NCI-H345 treated with DMSO at 0.1 percent for 48 hours (cell line): ENCODE measurements at regions not wholly inside any gene's neighbourhood (a gene's known extent, or its start where the extent isn't known, plus 50 kb on each side); places are given as distances from the start of the nearest gene placed in this dataset.

Experiments used
- DNase-seq: peaks from one replicate; lab custom pipeline; 2025; ENCODE audit not compliant: unreplicated experiment; lab: John Stamatoyannopoulos, UW

- DNase-seq: no peak
Measured at GRCh38 chr1:168913711-168914463, 184.9 kb upstream of the DPT start.

DNA sequence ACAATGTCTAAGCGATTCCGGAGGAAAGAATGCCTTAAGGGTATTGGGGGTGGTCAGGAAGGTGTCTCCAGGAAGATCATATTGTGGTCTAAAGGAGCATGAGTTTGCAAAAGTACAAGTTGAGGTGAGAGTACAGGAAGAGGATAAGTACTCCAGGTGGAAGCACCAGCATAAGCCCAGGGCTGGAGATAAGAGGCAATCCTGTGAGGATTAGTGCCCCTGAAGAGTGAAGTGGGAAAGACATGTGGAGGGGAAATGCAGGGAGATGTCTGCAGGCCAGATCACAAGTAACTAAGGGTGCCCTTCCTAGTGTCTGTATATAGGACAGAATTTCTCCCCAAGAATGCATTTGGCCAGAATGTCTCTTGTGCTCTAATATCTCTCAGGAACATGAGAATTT is 188.3 kb upstream of the DPT start:
- DNase-seq: no peak

DNA sequence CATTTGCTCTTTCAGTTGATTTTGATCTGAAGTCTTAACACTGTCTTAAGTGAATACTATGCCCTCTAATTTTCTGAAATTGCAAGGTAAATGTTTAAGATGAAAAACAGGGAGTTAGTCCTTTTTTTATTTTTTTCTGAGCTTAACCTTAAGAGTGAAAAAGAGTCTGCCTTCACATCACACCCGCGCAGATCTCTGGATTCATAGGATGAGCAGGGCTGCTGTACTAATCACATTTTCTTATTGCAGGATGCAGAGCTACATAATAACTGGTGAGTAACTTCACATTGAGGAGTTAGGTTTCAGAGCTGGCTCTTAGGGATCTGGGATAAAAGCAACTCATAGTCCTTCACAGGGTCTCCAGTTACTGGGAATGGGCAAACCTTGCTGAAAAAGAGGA is 188.7 kb upstream of the ATP1B1 start:
- DNase-seq: no peak

DNA sequence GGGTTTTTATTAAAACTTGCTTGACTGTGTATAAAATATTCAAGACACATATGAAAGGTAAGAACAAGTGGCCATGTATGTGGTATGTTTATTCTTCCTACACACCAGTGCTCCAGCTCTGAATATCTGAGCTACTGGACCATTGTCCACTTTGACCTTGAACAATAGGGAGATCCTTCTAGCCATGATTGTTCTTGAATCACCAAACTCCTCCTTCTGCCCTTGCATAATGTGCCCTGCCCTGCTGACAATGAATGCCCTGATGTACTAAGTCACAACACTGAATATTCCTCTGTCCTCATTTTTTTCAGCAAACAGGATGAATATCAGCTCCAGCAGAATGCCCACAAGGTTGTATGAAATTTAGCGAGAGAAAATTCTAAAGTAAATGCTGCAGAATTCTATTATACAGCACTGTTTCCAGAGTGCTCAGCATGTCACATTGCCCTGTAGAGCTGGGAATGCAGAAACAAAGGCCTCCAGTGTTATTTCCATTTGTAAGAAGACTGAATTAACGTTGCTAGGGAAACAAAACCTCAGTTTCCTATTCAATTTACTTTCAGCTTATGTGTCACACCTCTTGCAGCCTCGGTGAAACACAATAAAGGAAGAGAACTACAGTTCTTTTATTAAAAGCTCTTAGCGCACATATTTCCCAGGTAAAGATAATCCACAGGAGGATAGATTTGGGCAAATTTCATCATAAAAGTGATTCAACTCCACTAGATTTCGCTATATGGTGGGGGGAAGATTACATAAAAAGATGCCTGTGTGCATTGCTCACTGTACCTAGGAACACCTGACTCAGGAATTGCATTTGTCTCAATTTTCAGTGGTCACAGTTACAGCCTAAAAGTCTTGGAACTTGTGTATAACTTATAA is 187.4 kb upstream of the ATP1B1 start:
- no peak for DNase-seq

- DNase-seq: no peak
Measured at GRCh38 chr1:168920456-168921094, 185.9 kb upstream of the ATP1B1 start.

DNA sequence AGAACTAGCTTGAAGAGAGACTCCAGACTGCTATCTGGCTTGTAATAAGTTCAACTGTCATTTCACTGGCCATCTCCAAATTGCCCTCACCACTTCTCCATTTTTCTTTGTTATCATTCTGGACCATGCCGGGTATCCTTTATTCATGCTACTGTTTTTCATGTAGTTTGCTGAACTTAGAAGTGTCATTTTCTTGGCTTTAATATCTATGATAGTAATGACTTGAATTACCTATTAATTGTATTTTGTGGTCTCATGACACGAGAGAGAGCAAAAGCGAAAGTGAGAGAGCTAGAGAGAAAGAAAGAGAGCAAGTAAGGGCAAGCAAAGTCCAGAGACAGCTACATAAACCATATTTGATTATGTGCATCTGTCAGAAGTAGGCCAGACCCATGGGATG is 184.9 kb upstream of the ATP1B1 start:
- no peak for DNase-seq

- no peak for DNase-seq
Measured at GRCh38 chr1:168923521-168924136, 182.9 kb upstream of the ATP1B1 start.

DNA sequence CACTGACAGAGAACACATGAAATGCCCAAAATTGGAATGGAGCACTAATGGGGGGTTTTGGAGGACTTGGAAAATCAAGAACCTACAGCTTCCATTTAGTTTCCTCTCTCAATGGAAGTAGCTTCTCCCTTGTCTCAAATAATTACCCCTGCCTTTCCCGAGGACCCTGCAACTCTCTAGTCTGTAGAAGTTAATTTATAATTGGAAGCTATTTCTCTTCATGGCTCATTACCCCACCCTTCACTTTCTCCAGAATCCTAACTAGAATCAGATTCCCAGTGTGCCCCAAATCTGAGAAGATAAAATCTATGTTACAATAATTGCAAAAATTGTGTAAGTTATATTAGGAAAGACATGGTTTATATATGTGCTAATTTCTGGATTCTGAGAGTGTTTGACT is 181.5 kb upstream of the ATP1B1 start:
- DNase-seq: no peak

DNA sequence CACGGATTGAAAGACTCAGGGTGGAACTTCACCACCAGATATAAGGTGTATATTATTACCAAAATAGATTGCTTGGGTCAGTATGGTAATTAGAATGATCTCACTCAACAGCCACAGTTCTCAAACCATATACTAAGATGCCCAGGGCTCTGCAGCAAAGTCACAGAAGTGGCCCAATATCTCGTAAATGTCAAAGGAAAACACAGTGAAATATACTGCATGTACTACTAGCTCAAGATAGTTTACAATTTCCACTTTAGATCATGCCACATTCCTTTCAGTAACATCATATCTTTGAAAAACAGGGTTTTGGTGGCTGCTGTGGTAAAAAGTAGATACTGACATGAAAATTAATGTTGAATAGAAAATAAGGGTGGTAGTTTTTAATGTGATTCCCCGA is 180.3 kb upstream of the ATP1B1 start:
- DNase-seq: no peak

- DNase-seq: no peak
Measured at GRCh38 chr1:168932539-168932938, 174.0 kb upstream of the ATP1B1 start.

DNA sequence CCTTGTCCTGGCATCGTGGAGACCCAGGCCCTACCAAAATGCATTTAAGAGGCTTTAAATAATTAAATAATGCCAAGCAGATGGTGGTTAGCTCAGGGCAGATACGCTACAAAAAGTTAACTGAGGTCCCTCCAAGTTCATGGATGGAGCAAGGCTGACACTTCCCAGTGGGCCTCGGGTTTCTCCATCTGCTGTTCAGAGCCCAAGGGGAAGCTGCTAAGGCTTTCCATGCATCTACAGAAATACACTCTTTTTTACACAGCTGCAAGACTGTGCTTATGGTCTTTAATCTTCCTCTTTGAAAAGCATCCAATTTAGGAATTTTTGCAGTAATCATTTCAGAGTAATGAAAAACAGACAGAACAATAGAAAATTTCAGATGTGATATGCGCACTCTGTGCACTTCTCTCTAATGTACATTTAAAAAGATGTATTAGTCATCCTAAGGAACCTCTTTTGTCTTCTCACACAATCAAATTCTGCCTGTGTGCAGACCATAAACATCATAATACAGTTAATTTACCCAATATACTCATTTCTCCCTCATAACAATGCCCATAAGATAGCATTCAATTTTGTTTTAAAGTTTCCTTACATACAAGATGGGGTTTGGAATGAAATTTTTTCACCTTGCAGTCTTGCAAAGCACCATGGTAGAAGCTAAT is 173.2 kb upstream of the ATP1B1 start:
- no peak for DNase-seq

DNA sequence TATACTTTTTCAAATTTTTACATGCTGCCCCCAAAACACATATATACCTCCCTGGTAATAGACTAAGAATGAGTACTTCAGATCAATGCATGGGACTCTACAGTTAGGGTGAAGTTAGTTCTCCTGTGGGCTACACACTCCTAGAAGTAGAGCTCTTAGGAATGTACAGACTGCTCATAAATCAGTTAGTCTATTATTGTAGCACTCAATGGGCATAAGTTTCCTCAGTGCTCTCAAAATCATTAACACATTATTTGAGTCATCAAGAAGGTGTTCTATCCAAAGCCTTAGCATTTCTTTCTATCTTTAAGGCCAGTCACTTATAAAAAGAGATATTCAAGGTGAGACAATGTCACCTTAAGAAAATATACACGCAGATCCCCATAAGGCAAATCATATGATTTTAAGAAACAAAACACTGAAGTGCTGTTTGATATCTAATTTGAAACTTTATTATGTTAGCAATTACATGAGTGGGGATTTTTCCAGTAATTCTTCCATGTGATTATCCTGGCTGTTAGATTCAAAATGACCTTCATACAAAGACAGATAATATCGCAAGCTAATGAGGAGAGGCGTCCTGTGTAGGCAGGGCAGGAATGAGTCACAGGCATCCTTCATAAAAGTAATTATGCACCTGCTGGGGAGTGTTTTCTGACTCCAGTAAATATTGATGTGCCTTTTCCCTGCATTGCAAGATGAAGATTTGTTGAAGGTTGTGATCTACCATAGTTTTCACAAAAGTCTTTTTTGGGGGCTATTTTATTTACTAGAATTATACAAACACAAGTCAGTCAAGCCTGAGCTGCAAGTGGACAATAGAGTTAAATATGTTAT is 167.2 kb upstream of the ATP1B1 start:
- DNase-seq: no peak

- DNase-seq: no peak
Measured at GRCh38 chr1:168939947-168940223, 166.6 kb upstream of the ATP1B1 start.

DNA sequence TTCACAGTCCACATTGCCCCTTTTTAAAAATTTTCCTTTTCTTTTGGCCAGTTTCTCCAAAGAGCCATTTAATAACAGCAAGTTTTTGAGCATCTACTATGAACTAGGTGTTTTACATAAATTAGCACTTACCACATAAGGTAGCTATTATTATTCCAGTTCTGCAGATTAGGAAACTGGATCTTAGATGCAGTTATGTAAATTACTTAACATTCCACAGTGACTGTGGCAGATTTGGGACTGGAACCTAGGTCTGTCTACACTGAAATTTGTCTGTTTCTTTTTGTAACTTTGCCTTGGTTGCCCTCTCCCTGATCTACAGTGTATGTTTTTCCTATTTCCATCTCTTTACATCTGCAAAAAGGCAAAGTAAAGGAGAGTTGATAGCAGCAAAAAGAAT is 164.8 kb upstream of the ATP1B1 start:
- no peak for DNase-seq

GRCh38 chr1:168942165-168942564 is 164.3 kb upstream of the ATP1B1 start:
- no peak for DNase-seq

GRCh38 chr1:168945870-168946269 is 160.6 kb upstream of the ATP1B1 start:
- no peak for DNase-seq

DNA sequence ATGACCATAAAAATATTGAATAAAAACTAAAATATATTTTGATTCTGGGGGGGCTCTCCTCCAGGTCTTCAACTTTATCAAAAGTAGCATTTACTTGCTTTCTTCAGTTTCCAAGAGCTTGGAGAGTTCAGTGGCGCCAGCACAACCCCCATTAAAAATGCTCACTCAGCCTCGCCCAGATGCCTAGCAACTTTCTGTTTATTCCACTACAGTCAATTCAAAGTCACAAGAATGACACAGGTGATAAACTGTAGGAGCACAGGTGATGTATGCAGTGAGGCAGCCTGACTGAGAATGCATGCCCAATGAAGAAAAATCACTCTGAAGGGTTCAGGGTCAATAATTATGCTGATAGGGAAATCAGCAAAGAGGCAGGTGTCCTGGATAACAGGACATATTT is 159.4 kb upstream of the ATP1B1 start:
- no peak for DNase-seq

DNA sequence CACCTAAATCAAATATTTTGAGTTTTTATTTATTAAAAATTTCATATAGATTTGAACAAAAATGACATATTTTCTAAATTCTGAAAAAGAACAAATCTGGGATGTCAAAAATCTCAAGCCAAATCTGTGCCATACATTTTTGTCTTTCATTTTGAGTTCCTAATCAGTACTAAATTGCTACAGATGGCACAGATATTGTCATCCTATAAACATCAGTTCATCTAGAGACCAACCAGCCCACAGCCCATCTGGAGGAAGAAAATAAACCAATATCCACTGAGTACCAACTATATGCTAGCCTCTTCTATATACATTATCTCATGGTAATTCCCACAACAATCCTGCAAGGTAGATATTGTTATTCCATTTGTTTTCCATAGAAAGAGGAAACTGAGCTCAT is 156.8 kb upstream of the ATP1B1 start:
- no peak for DNase-seq

DNA sequence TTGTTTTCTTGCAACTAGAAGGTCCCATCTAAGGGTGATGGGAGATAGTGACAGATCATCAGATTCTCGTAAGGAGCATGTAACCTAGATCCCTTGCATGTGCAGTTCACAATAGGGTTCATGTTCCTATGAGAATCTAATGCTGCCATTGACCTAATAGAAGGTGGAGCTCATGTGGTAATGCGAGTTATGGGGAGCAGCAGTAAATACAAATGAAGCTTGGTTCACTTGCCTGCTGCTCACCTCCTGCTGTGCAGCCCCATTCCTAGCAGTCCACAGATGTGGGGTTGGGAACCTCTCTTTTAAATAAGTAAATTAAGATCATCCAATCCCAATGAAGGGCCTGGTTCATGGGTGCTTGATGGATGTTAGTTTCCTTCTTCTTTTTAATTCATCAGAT is 148.7 kb upstream of the ATP1B1 start:
- DNase-seq: no peak

- no peak for DNase-seq
Measured at GRCh38 chr1:168958562-168959289, 147.8 kb upstream of the ATP1B1 start.
